AG08395 (cell line): ENCODE measurements at regions not wholly inside any gene's neighbourhood (a gene's known extent, or its start where the extent isn't known, plus 50 kb on each side); places are given as distances from the start of the nearest gene placed in this dataset.

Source experiments
- DNase-seq: peaks from one replicate; pipeline ENCODE4 v3.0.0; 2012; ENCODE audit warnings: mixed read lengths, low spot score

DNA sequence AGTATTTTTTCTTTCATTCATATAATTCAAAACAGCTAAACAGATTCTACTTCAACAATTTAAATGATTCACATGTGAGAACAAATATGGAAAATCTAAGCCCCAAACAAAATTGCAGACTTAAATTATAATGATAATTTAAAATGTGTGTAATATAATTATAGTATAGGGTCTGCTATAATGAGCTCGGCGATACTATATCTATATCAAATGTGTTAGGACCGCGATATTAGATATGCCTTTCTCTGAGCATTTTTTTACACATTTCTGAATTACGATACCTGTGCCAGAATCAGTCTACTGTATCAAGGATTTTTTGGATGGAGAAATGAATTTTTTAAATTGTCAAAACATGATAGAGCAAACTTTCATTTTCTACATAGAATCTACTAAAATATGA, 808.8 kb upstream of the POU3F3 start:
- no peak for DNase-seq

- no peak for DNase-seq
Observed at GRCh38 chr2:104046466-104046865, 807.4 kb upstream of the POU3F3 start.

GRCh38 chr2:104047516-104047915, 806.4 kb upstream of the POU3F3 start:
- DNase-seq = no peak

DNA sequence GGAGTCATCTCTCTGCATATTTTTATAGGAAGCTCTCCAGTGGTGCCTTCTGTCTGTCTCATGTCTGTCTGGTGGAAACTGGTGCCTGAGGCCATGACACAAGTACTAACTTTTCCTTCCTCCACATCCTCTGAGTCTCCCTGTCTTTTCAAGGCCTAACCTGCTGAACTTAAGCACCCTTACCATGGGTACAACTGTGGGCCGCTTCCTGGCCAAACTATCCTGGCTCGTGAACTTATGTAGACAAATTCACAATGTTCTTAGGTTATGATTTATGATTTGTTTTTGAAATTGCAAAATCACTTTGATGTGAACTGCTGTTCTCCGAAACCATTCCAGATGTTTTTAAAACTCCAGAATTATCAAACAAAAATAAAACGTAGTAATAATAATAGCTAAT, 804.5 kb upstream of the POU3F3 start:
- no peak for DNase-seq

DNA sequence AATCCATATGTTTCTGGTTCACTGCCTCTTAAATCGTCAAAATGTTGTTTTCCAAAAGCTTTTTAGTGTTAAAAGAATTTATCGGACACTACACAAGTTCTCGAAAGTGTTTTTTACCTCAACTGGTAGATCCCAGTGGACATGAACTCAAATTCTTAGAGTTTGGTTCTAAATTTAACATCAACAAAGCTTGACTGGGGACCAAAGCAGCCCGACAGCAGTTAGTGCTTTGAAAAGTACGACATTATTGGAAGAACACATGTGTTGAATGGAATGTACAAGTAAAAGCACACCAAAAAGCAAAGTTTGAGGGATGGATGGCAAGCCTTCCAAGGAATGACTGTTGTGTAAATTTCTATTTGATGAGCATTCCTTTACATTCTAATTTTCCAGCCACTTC, 803.9 kb upstream of the POU3F3 start:
- no peak for DNase-seq

- no peak for DNase-seq
Observed at GRCh38 chr2:104050656-104051242, 803.2 kb upstream of the POU3F3 start.

GRCh38 chr2:104051766-104052165, 802.1 kb upstream of the POU3F3 start:
- DNase-seq = no peak

DNA sequence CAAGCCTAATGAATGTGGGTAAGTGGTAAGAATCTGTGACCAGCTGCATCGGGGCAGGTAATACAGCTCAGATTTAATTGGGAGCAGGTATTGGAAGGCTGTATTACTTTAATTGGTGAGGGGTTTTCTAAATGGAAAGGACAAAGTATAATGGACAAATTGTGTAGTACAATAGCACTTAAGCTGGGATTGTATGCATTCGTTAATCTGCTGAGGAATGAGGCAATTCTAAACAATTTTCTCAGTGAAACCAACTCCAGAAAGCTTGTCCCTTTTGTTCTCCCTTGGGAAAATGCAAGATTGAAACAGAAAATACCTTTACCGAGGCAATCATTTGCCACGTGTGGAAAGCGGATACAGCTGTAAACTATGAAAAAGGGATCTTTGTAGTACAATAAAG, 801.6 kb upstream of the POU3F3 start:
- no peak for DNase-seq

GRCh38 chr2:104056451-104056850, 797.5 kb upstream of the POU3F3 start:
- DNase-seq = no peak

DNA sequence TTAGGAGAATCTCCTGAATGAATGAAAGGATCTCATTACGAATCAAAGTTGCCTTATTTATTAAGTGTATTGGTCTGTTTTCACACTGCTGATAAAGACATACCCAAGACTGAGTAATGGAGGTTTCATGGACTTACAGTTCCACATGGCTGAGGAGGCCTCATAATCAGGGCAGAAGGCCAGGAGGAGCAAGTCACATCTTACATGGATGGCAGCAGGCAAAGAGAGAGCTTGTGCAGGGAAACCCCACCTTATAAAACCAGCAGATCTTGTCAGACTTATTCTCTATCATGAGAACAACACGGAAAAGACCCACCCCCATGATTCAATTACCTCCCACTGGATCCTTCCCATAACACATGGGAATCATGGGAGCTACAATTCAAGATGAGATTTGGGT, 785.2 kb upstream of the POU3F3 start:
- DNase-seq = no peak

DNA sequence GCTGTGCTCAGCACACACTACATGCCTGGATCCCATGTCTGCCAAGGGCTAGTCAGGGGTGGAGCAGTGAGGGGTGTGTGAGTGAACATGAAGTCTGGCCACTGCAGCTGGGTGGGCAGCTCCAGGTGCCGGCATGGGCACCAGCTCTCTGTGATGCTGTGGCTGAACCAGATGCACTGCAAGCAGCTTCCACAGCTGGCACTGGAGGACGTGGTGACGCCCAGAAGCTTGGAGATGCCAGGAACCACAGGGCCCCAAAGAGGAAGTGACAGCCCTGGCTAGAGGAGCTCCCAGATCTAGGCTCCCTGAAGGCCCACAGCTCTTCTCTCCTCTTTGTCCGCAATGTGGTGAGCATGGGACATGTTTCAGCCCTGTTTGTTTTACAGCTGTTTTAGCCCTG, 776.3 kb upstream of the POU3F3 start:
- DNase-seq = no peak

DNA sequence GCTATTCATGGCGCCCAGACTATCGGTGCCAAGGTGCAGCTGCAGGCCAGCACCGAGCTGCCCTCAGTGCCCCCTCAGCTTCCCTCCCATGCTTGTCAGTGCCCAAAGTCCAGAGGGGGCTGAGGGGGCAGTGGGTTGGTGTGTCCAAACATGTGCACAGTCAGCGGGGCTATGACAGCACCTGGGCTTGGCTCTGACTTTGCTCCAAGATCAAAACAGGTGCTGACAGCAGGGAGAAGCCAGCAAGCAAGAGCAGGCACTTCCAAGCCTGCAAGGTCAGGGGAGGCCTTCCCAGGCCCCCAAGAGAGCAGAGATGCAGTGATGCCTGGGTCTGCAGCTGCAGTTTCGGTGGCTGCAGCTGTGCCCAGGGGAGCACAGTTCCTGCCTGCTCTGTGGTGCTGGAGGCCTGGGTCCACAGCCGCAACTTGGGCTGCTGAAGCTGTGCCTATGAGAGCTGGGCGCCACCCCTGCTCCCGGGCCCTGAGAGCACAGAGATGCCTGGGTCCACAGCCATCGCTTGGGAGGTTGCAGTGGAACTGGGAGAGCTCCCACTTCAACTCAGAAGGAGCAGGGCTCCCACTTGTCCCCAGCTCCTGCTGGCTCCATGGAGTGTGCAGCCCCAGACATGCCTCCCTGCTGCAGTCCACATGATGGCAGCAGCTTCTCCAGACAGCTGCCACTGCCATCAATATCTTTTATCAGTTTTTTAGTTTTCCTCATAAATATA, 775.3 kb upstream of the POU3F3 start:
- DNase-seq = no peak

DNA sequence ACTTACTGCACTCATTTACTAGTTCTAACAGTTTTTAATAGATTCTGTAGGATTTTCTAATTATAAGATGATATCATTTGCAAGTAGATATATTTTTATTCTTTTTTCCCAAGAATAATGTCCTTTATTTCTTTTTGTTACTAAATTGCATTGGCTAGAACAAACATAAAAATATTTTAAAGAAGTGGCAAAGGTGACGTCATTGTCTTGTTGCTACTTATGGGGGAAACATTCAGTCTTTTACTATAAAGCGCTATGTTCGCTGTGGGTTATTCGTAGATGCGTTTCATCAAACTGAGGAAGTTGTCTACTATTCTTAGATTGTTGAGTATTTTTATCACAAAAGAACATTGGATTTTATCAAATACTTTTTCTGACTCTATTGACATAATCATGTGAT, 765.2 kb upstream of the POU3F3 start:
- DNase-seq = no peak

GRCh38 chr2:104090407-104090806, 763.5 kb upstream of the POU3F3 start:
- no peak for DNase-seq

DNA sequence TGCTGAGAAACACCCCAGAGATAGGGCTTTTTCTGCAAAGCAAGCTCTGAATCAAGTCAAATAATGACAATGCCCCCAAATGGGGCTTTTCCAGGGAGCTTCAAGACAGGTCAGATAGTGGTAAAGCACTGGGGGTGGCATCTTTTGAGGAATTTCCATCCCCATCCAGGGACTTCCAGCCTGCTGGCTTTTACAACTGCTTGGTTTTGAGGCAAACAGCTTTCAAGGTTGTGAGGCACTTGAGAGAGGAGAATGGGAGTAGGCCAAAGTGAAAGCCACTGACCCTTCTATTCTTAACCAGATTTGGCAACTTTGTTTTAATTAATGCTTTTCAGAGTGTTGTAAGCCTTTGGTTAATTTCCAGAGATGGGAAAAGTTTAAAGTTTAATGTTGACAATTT, 762.0 kb upstream of the POU3F3 start:
- DNase-seq = no peak

DNA sequence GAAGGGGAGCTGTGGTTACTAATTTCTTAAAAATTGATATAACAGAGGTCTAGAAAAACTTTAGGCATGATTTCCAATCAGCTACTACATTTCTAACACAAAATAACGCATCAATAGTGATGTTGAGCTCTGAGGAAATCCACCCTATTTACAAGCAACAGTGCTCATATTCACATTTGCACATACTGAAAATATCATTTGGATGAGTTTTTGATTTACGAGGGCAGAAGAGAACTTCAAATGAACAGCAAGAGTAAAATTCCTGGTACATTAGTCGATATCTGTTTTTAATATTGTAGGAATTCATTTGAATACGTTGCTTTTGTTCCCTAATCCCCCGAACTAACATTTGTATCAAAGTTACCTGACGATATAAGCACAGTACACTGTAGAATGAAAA, 761.0 kb upstream of the POU3F3 start:
- DNase-seq = no peak

GRCh38 chr2:104102615-104103014, 751.3 kb upstream of the POU3F3 start:
- DNase-seq = no peak

DNA sequence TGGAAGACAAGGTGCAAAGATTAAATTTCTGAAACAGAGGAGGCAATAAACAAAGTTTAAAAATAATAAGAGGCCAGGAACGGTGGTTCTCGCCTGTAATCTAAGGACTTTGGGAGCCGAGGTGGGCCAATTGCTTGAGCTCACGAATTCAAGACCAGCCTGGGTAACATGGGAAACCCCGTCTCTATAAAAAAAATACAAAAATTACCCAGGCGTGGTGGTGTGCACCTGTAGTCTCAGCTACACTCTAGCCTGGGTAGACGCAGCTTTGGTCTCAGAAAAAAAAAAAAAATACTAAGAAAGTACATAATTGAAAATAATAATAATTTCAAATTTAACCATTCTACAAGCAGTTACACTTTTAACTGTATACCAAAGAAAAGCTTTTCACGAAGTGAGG, 744.6 kb upstream of the POU3F3 start:
- DNase-seq = no peak

DNA sequence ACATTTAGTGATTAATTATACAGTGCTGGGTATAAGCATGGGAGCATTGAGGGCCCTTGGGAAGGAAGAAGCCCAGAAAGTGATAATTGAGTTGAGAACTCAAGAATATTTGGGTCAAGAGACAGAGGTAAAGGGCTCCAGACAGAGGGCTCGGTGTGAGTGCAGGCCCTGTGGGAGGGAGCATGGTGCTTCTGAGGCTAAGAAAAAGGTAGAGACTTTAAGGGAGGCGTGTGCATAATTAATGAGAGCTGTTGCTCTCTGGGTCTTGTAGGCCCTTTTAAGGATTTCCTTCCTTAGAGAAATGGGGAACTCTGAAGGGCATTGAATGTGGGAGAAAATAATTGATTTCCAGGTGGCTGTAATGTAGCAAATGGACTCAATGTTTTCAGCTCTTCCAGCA, 735.0 kb upstream of the POU3F3 start:
- DNase-seq = no peak

- no peak for DNase-seq
Observed at GRCh38 chr2:104120171-104120570, 733.7 kb upstream of the POU3F3 start.

- DNase-seq = no peak
Observed at GRCh38 chr2:104125096-104125495, 728.8 kb upstream of the POU3F3 start.

DNA sequence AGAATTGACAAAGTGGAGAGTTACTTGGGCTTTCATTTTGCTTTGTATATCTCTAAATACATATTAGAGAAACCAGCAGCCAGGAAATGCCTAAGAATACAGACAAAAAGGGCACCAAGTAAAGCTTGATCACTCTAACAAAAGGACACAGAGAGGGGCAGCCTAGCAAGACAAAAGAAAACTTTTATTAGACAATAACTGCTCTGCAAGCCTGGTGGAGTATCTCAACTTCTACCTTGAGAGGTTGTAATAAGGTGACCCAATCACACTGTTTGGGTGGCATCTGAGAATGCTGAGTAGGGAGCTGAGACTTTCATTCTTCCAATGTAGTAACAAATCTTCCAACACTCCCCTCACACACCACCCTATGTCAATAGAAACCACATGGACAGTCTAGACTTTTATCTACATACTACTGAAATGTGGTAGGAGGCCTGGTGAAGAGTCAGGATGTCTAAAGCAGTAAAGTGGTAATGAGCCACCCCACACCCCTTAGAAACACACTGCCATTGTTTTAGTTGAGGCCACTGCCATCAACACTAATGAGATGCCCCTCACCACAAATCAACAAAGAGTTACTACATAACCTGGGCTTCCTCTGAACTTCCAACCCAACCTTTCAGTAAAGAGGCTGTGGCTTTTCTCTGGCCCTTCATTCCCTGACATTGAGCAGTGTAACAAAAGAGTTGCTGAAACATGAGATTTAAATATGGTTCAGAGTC, 726.7 kb upstream of the POU3F3 start:
- no peak for DNase-seq

DNA sequence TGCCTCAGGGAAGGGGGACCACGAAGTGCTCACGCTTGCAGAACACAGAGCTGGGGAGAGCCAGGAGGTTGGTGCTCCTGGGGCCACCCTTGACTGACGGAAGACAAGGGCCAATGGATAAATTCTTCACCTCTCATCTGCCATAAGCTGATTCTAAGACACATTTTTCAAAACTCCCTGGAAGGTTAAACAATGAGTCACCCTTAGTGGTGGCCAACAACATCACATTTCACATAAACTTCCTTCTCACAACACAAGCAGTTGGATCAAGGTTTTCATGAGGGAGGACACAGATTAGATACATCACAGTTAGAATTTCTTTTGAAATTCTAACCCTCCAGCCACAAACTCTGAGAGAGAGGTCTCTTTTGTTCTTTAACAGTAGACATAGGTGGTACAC, 713.6 kb upstream of the POU3F3 start:
- DNase-seq = no peak

GRCh38 chr2:104158191-104158590, 695.7 kb upstream of the POU3F3 start:
- DNase-seq = no peak
